PC-3 (cell line): ENCODE measurements at regions not wholly inside any gene's neighbourhood (a gene's known extent, or its start where the extent isn't known, plus 50 kb on each side); places are given as distances from the start of the nearest gene placed in this dataset.
A peak's percentile ranks its signal among the peaks of the same experiment; 100 is the strongest.

Source experiments
- ATAC-seq: fragments of 200-7000 bp; cut with Tn5 transposase; 2 replicates; pipeline ENCODE4 v1.9.1; 2020; ENCODE audit warnings: mild to moderate bottlenecking, moderate library complexity
- BruUV-seq: library from RNA; stranded (reverse); fragments of 400-500 nt; replicated peaks from 2 replicates; lab custom pipeline; 2021; lab: Mats Ljungman, UMichigan
- CTCF ChIA-PET: fragments of 300-600 bp; sonication (Branson Sonifier 250); formaldehyde crosslinking; loops from one replicate; lab custom pipeline; 2022; ENCODE audit warnings: antibody characterized with exemption; lab: Charles Lee
- POLR2A ChIA-PET: fragments of 300-600 bp; sonication (Branson Sonifier 250); formaldehyde crosslinking; loops from one replicate; lab custom pipeline; 2022; ENCODE audit warnings: antibody characterized with exemption; ENCODE audit not compliant: unreplicated experiment; lab: Charles Lee
- DNase-seq: peaks from one replicate; pipeline ENCODE4 v3.0.0-alpha.2; 2015
- H2AFZ ChIP-seq: fragments of 300-600 bp; sonication (generic); 2 replicates; pipeline ENCODE4 v1.6.0; 2016; ENCODE audit warnings: antibody characterized with exemption, low read length
- H3F3A ChIP-seq: fragments of 300-600 bp; sonication (generic); one replicate; pipeline ENCODE4 v1.6.0; 2017; ENCODE audit warnings: antibody characterized with exemption, low read length, control low read depth, mild to moderate bottlenecking; ENCODE audit not compliant: unreplicated experiment
- H3K27ac ChIP-seq: fragments of 300-600 bp; sonication (generic); 2 replicates; pipeline ENCODE4 v1.5.1; 2016; ENCODE audit warnings: mild to moderate bottlenecking, low read length
- H3K27me3 ChIP-seq: fragments of 300-600 bp; sonication (generic); 2 replicates; pipeline ENCODE4 v1.6.1; 2016; ENCODE audit warnings: low read length, mixed read lengths
- H3K36me3 ChIP-seq: fragments of 300-600 bp; sonication (generic); 2 replicates; pipeline ENCODE4 v1.6.1; 2016; ENCODE audit warnings: low read depth, mixed run types, low read length, mixed read lengths
- H3K4me1 ChIP-seq: fragments of 300-600 bp; sonication (generic); 2 replicates; pipeline ENCODE4 v1.5.1; 2016; ENCODE audit warnings: low read length; ENCODE audit not compliant: insufficient read depth
- H3K4me2 ChIP-seq: fragments of 300-600 bp; sonication (generic); 2 replicates; pipeline ENCODE4 v1.6.0; 2016; ENCODE audit warnings: low read length
- H3K4me3 ChIP-seq: fragments of 300-600 bp; sonication (generic); 2 replicates; pipeline ENCODE4 v1.5.1; 2016; ENCODE audit warnings: mild to moderate bottlenecking, low read length, mixed read lengths
- H3K79me2 ChIP-seq: fragments of 300-600 bp; sonication (generic); 2 replicates; pipeline ENCODE4 v1.6.1; 2017; ENCODE audit warnings: low read length, mixed read lengths
- H3K9ac ChIP-seq: fragments of 300-600 bp; sonication (generic); 2 replicates; pipeline ENCODE4 v1.6.0; 2016; ENCODE audit warnings: mild to moderate bottlenecking, low read length
- H3K9me2 ChIP-seq: fragments of 300-600 bp; sonication (generic); replicated peaks from 2 replicates; pipeline ENCODE4 v1.6.1; 2016; ENCODE audit warnings: mixed run types, low read length, mixed read lengths
- H3K9me3 ChIP-seq: fragments of 300-600 bp; sonication (generic); 2 replicates; pipeline ENCODE4 v1.6.1; 2016; ENCODE audit warnings: low read length, mixed read lengths
- H4K20me1 ChIP-seq: fragments of 300-600 bp; sonication (generic); 2 replicates; pipeline ENCODE4 v1.6.1; 2016; ENCODE audit warnings: low read length, mixed read lengths
- CTCF ChIP-seq: fragments of 300-600 bp; sonication (generic); conservative IDR thresholded peaks from 2 replicates; pipeline ENCODE4 v1.5.1; 2017; ENCODE audit warnings: antibody characterized with exemption, low read depth, mild to moderate bottlenecking, low read length
- EZH2 ChIP-seq: fragments of 300-600 bp; sonication (generic); IDR thresholded peaks from one replicate; pipeline ENCODE4 v1.6.1; 2017; ENCODE audit warnings: antibody characterized with exemption, mild to moderate bottlenecking, low read length; ENCODE audit not compliant: unreplicated experiment
- EZH2phosphoT487 ChIP-seq: fragments of 300-600 bp; sonication (generic); IDR thresholded peaks from 2 replicates; pipeline ENCODE4 v1.6.1; 2018; ENCODE audit warnings: mild to moderate bottlenecking, antibody characterized with exemption, low read length, borderline replicate concordance
- intact Hi-C: fragments of 100-400 bp; cut with micrococcal nuclease; formaldehyde crosslinking; loops from 2 replicates; pipeline ENCODE4 v1.9.0; 2023

DNA sequence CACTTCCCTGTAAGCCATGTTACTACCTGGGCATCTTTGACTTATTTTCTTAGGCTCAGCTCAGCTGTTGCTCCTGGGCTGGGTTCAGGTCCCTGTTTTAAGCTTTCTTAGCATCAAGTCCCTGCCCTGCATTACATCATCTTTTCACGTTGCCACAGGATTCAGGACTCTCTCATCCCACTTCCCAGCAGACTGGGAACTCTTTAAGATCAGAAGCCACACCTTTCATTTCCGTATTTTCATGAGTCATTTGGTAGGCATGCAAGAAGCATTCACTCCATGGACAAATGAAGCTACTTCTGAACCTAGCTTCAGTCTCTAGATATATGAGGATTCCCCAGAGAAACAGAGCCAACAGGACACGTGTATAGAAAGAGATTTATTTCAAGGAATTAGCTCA, 726.8 kb downstream of the VRK1 start:
- POLR2A ChIA-PET: no interaction called here
- Histone ChIP-seq H3K27me3 (peaks cover 50% of the 10 kb centered on the region), H3K4me1 (peaks cover 7% of the 10 kb centered on the region), H3K9me3 (no peaks in the 10 kb centered on the region), H3F3A (no peaks in the 10 kb centered on the region), H3K36me3 (no peaks in the 10 kb centered on the region), H3K4me2 (no peak overlapping the region), H3K9ac (no peak overlapping the region), H3K27ac (no peak overlapping the region), H4K20me1 (no peaks in the 10 kb centered on the region), H3K79me2 (no peaks in the 10 kb centered on the region), H2AFZ (0 out of 2 replicates have a peak overlapping the region, but pooled peaks have one; percentile 30), H3K9me2 (no peaks in the 10 kb centered on the region), H3K4me3 (no peak overlapping the region)
- TF ChIP-seq EZH2: no peak
- TF ChIP-seq CTCF: no peak
- no peak for TF ChIP-seq EZH2phosphoT487
- intact Hi-C loops: no loop called here
- DNase-seq (peak; percentile 68), ATAC-seq (peak; percentile 38; the same call in 1 of the 2 replicates)
- CTCF ChIA-PET: no interaction called here
- no TSS peak for BruUV-seq

DNA sequence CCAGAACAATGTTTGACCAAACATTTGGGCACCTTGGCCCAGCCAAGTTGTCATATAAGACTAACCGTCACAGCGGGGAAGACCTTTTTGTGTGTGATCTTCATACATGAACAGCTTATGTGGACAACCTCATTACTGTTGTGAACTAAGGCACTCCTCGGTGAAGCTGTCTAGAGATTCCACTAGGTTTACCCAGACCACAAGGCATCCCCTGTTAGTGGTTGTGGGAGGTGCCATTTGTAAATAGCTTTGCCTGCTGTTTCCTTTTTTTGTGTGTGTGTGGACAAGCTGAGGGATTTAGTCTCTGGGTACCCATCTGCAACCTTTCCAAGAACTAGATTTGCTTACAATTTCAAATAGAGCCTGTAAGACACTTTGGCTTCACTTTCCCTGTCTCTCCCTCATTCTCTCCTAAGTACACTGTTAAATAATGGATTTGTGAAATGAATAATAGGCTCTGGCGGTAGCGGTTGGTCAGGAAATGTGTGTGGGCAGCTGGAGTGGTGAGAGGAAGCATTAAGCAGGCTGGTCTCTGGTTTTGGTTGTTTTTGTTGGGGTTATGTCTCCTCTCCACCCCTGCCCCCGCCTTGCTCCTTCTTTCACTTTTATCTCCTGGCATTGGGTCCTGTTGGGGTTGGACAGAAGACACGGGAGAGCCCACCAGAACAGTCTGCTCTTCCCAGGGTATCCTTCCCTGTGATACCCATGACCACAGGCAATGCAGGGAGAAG, 727.6 kb downstream of the VRK1 start:
- no peak overlapping the region for H3K4me2 ChIP-seq
- no TSS peak for BruUV-seq
- intact Hi-C loops: no loop called here
- ChIA-PET CTCF (no interaction called here), POLR2A (no interaction called here)
- H3K9ac ChIP-seq: no peak overlapping the region
- ATAC-seq: no peak
- H3K79me2 ChIP-seq: no peaks in the 10 kb centered on the region
- H3K27ac ChIP-seq: no peak overlapping the region
- H3K27me3 ChIP-seq: peaks cover 56% of the 10 kb centered on the region
- no peak for DNase-seq
- no peaks in the 10 kb centered on the region for H3F3A ChIP-seq
- H4K20me1 ChIP-seq: no peaks in the 10 kb centered on the region
- no peaks in the 10 kb centered on the region for H3K9me3 ChIP-seq
- H3K9me2 ChIP-seq: no peaks in the 10 kb centered on the region
- H3K4me3 ChIP-seq: no peak overlapping the region
- no peaks in the 10 kb centered on the region for H3K36me3 ChIP-seq
- no peak overlapping the region for H2AFZ ChIP-seq
- no peak for TF ChIP-seq EZH2
- no peak for TF ChIP-seq CTCF
- TF ChIP-seq EZH2phosphoT487: no peak
- H3K4me1 ChIP-seq: peaks cover 7% of the 10 kb centered on the region

DNA sequence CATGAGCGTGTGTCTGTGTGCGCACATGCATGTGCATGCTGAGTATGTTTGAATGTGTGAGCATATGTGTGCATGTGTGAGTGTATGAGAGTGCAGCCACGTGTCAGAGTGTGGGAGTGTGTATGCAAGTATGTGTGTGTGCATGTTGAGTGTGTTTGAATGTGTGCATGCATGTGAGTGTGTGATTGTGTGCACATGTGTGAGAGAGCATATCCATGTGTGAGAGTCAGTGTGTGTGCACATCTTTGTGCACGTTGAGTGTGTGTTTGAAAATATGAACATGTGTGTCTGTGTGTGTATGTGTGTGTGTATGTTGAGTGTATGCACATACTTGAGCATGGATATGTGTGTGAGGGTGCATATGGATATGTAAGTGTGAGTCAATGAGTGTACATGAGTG, 730.8 kb downstream of the VRK1 start:
- no peaks in the 10 kb centered on the region for H3K9me3 ChIP-seq
- no peak overlapping the region for H3K4me3 ChIP-seq
- no TSS peak for BruUV-seq
- no peaks in the 10 kb centered on the region for H3K36me3 ChIP-seq
- H3K4me2 ChIP-seq: no peak overlapping the region
- H2AFZ ChIP-seq: no peak overlapping the region
- H3K9ac ChIP-seq: no peak overlapping the region
- TF ChIP-seq EZH2 (no peak), CTCF (no peak), EZH2phosphoT487 (no peak)
- H3K27ac ChIP-seq: no peak overlapping the region
- no peaks in the 10 kb centered on the region for H4K20me1 ChIP-seq
- peaks cover 7% of the 10 kb centered on the region for H3K4me1 ChIP-seq
- DNase-seq (no peak), ATAC-seq (no peak)
- peaks cover 84% of the 10 kb centered on the region for H3K27me3 ChIP-seq
- no peaks in the 10 kb centered on the region for H3K79me2 ChIP-seq
- H3K9me2 ChIP-seq: no peaks in the 10 kb centered on the region
- ChIA-PET POLR2A (no interaction called here), CTCF (no interaction called here)
- intact Hi-C loops: no loop called here
- no peaks in the 10 kb centered on the region for H3F3A ChIP-seq
